ENCODE measurements at regions not wholly inside any gene's neighbourhood (a gene's known extent, or its start where the extent isn't known, plus 50 kb on each side); places are given as distances from the start of the nearest gene placed in this dataset.

GRCh38 chr3:194972641-194973040 is 287.0 kb downstream of the FAM43A start:
- no peak for DNase-seq (ENCODE audit: low read depth)
- H3K4me3 ChIP-seq (ENCODE audit: low read depth, low read length), result no peak overlapping the region
- TF ChIP-seq CTCF (IDR thresholded peaks at IDR 0.05; ENCODE audit: insufficient read depth, low read depth, low read length), result no peak

- DNase-seq (ENCODE audit: low read depth), result no peak
- no peak for TF ChIP-seq CTCF (IDR thresholded peaks at IDR 0.05; ENCODE audit: insufficient read depth, low read depth, low read length)
- H3K4me3 ChIP-seq (ENCODE audit: low read depth, low read length), result no peak overlapping the region
These were observed 287.8 kb downstream of the FAM43A start for GRCh38 chr3:194973366-194974000.

- no peak for DNase-seq (ENCODE audit: low read depth)
- TF ChIP-seq CTCF (IDR thresholded peaks at IDR 0.05; ENCODE audit: insufficient read depth, low read depth, low read length), result no peak
- no peak overlapping the region for H3K4me3 ChIP-seq (ENCODE audit: low read depth, low read length)
These were observed 288.9 kb downstream of the FAM43A start for GRCh38 chr3:194974468-194975135.

GRCh38 chr3:194976049-194976451 is 290.4 kb downstream of the FAM43A start:
- no peak overlapping the region for H3K4me3 ChIP-seq (ENCODE audit: low read depth, low read length)
- no peak for DNase-seq (ENCODE audit: low read depth)
- no peak for TF ChIP-seq CTCF (IDR thresholded peaks at IDR 0.05; ENCODE audit: insufficient read depth, low read depth, low read length)

- no peak overlapping the region for H3K4me3 ChIP-seq (ENCODE audit: low read depth, low read length)
- no peak for TF ChIP-seq CTCF (IDR thresholded peaks at IDR 0.05; ENCODE audit: insufficient read depth, low read depth, low read length)
- DNase-seq (ENCODE audit: low read depth), result no peak
These were observed 291.2 kb downstream of the FAM43A start for GRCh38 chr3:194976874-194977273.

GRCh38 chr3:194977356-194977755 is 291.7 kb downstream of the FAM43A start:
- no peak for TF ChIP-seq CTCF (IDR thresholded peaks at IDR 0.05; ENCODE audit: insufficient read depth, low read depth, low read length)
- no peak for DNase-seq (ENCODE audit: low read depth)

More at GRCh38 chr3:194977356-194977755, 291.7 kb downstream of the FAM43A start:
- no peak overlapping the region for H3K4me3 ChIP-seq (ENCODE audit: low read depth, low read length)
